Sigmoid colon (tissue), 6 donors: ENCODE measurements at regions not wholly inside any gene's neighbourhood (a gene's known extent, or its start where the extent isn't known, plus 50 kb on each side); places are given as distances from the start of the nearest gene placed in this dataset.
A peak's percentile ranks its signal among the peaks of the same experiment; 100 is the strongest.
"Not testable (repeated sequence)": the region's sequence is repeated elsewhere in the genome, so short reads cannot be mapped to it uniquely, and the experiment has no call there.

Source experiments
- DNase-seq: peaks from one replicate; pipeline ENCODE4 v3.0.0-alpha.2; 2019
- H3K27ac ChIP-seq, 4 donors: fragments of 200-600 bp; sonication (generic); one replicate each; pipeline ENCODE4 v1.5.1; 2016 to 2019; ENCODE audit warnings: mild to moderate bottlenecking in 1 of 4
- H3K27me3 ChIP-seq, 3 donors: fragments of 200-600 bp; sonication (generic); one replicate each; pipeline ENCODE4 v1.5.1; 2019; ENCODE audit warnings: mild to moderate bottlenecking in 1 of 3
- H3K36me3 ChIP-seq, 4 donors: fragments of 200-600 bp; sonication (generic); one replicate each; pipeline ENCODE4 v1.5.1; 2016 to 2019
- H3K4me1 ChIP-seq, 4 donors: fragments of 200-600 bp; sonication (generic); one replicate each; pipeline ENCODE4 v1.5.1; 2017 to 2019
- H3K4me3 ChIP-seq, 4 donors: fragments of 200-600 bp; sonication (generic); one replicate each; pipeline ENCODE4 v1.5.1; 2017 to 2019; ENCODE audit warnings: mild to moderate bottlenecking in 2 of 4, moderate library complexity in 1 of 4
- H3K9me3 ChIP-seq, 4 donors: fragments of 200-600 bp in 3 of 4; sonication (generic) in 3 of 4; one replicate each; pipeline versions ENCODE4 v1.5.1 to v1.6.1; 2013 to 2019
- EP300 ChIP-seq, 4 donors: sonication (generic); formaldehyde crosslinking; IDR thresholded peaks; one replicate each; pipeline ENCODE4 v1.6.1; 2017; ENCODE audit warnings: antibody characterized with exemption in 4 of 4
- POLR2A ChIP-seq, 2 donors: fragments of 450-650 bp; IDR thresholded peaks; one replicate each; pipeline ENCODE4 v1.6.1; 2016; ENCODE audit warnings: antibody characterized with exemption in 2 of 2, mild to moderate bottlenecking in 2 of 2, moderate library complexity in 2 of 2
- POLR2AphosphoS5 ChIP-seq, 4 donors: sonication (generic); formaldehyde crosslinking; IDR thresholded peaks; one replicate each; pipeline ENCODE4 v1.6.1; 2017; ENCODE audit warnings: antibody characterized with exemption in 4 of 4
- WGBS, 2 donors: extraction: QIAGEN DNeasy Blood & Tissue Kit; methylation state at CpG; one replicate each; pipeline ENCODE4 v1.1.7; 2013; 5-methylcytosine and 5-hydroxymethylcytosine counted together
- intact Hi-C: fragments of 100-400 bp; cut with DNase I; formaldehyde crosslinking; loops from one replicate; pipeline ENCODE4 v1.15.1; 2023
- TF ChIP-seq, protein P1 (sequence below), 4 experiments: fragments of 450-650 bp in 3 of 4; fragments of 200-600 bp in 1 of 4; IDR thresholded peaks; one replicate each; pipeline ENCODE4 v1.5.1; 2016 to 2019; ENCODE audit warnings: antibody characterized with exemption in 4 of 4, mild to moderate bottlenecking in 3 of 4, moderate library complexity in 2 of 4
- donor health status: healthy with polysubstance abuse.
- donor health status: healthy.

DNA sequence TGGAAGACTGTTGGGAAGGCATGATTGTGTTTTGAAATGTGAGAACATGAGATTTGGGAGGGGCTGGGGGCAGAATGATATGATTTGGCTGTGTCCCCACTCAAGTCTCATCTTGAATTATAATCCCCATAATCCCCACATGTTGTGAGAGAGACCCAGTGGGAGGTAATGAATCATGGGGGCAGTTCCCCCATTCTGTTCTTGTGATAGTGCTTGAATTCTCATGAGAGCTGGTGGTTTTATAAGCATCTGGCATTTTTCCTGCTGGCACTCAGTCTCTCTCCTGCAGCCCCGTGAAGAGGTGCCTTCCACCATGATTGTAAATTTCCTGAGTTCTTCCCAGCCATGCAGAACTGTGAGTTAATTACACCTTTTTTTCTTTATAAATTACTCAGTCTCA is 430.5 kb downstream of the OTOL1 start:
- Histone ChIP-seq H3K27ac (no peak overlapping the region), H3K27me3 (no peaks in the 10 kb centered on the region), H3K4me1 (no peaks in the 10 kb centered on the region), H3K4me3 (no peak overlapping the region), H3K36me3 (no peaks in the 10 kb centered on the region), H3K9me3 (no peaks in the 10 kb centered on the region)
- TF ChIP-seq, protein P1, sequence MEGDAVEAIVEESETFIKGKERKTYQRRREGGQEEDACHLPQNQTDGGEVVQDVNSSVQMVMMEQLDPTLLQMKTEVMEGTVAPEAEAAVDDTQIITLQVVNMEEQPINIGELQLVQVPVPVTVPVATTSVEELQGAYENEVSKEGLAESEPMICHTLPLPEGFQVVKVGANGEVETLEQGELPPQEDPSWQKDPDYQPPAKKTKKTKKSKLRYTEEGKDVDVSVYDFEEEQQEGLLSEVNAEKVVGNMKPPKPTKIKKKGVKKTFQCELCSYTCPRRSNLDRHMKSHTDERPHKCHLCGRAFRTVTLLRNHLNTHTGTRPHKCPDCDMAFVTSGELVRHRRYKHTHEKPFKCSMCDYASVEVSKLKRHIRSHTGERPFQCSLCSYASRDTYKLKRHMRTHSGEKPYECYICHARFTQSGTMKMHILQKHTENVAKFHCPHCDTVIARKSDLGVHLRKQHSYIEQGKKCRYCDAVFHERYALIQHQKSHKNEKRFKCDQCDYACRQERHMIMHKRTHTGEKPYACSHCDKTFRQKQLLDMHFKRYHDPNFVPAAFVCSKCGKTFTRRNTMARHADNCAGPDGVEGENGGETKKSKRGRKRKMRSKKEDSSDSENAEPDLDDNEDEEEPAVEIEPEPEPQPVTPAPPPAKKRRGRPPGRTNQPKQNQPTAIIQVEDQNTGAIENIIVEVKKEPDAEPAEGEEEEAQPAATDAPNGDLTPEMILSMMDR (IDR thresholded peaks at IDR 0.05), result no peak
- no peak for TF ChIP-seq POLR2AphosphoS5 (IDR thresholded peaks at IDR 0.05)
- TF ChIP-seq EP300 (IDR thresholded peaks at IDR 0.05), result no peak
- TF ChIP-seq POLR2A (IDR thresholded peaks at IDR 0.05), result no peak
- intact Hi-C loops, result no loop called here
- DNase-seq, result no peak
- WGBS, 2 donors, result 62 to 76% methylated on average over 1 of the region's 1 CpG

DNA sequence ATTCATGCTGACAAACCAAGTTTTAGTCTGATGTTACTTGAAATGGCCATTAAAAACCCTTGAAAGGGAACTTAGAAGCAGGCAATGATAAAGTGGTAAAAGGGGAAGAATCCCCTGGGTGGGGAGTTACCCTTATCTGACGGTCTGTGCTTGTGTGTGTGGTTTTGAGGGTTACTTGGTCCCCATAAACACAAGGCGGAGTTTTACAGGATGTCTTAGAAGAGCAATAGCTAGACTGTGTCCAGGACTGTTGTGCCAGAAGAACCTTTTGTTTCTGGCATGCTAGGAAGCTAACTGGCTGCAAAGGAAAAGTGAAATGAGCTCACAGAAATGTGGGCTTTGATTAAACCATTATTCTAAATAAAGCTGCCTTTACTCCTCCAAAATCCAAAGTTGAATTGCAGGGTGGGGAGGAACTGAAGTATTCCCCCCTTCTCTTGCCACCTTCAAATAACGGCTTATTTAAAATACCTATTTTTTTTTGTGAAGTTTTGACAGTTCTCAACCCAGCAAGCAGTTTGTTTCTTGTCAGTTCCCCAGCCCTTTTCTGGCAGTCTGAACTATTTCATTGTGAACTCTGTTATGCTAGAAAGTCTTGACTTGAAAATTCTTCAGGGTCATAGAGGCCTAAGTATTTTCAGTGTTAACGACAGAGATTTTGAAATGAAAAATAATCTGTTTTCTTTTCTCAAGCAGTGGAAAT is 443.5 kb downstream of the OTOL1 start:
- TF ChIP-seq, protein P1 (IDR thresholded peaks at IDR 0.05), result no peak
- TF ChIP-seq POLR2AphosphoS5 (IDR thresholded peaks at IDR 0.05) (no peak), EP300 (IDR thresholded peaks at IDR 0.05) (no peak), POLR2A (IDR thresholded peaks at IDR 0.05) (no peak)
- peaks cover 0 to 31% (median 14%) of the 10 kb centered on the region in 4 donors for H3K4me1 ChIP-seq
- H3K4me3 ChIP-seq, result peak overlapping the region in 2 of 4 donors; percentile 11 to 14
- peak overlapping the region; percentile 40 to 55 (median 46) for H3K27ac ChIP-seq
- WGBS, 2 donors, result 33 to 57% methylated on average over 4 of the region's 4 CpGs
- no peaks in the 10 kb centered on the region for H3K27me3 ChIP-seq
- H3K36me3 ChIP-seq, result no peaks in the 10 kb centered on the region
- intact Hi-C loops, result no loop called here
- DNase-seq, result no peak
- H3K9me3 ChIP-seq, result no peaks in the 10 kb centered on the region

DNA sequence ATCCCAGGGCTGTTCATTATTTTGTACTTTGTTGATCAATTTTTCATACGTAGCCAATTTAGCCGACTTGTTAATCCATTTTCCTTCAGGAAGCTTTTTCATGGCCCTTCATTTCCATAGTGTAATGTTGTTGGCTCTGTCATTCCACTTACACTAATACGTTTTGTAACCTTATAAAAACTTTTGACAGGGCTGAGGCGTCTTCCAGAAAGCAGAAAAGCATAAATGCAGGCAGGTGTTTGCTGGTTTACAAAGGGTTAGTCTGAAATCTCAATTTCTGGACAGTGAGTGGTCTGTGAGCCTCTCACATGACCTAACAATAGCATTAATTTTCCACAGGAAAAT is 444.0 kb downstream of the OTOL1 start:
- intact Hi-C loops, result no loop called here
- Histone ChIP-seq H3K36me3 (no peaks in the 10 kb centered on the region), H3K4me3 (no peak overlapping the region), H3K27me3 (no peaks in the 10 kb centered on the region), H3K9me3 (no peaks in the 10 kb centered on the region), H3K4me1 (peaks cover 0 to 31% (median 14%) of the 10 kb centered on the region in 4 donors), H3K27ac (peak overlapping the region; percentile 40 to 55 (median 46))
- WGBS, 2 donors, result 65 to 68% methylated on average over 4 of the region's 4 CpGs
- DNase-seq, result no peak
- TF ChIP-seq, protein P1 (IDR thresholded peaks at IDR 0.05), result no peak
- TF ChIP-seq POLR2AphosphoS5 (IDR thresholded peaks at IDR 0.05) (no peak), EP300 (IDR thresholded peaks at IDR 0.05) (no peak), POLR2A (IDR thresholded peaks at IDR 0.05) (no peak)

DNA sequence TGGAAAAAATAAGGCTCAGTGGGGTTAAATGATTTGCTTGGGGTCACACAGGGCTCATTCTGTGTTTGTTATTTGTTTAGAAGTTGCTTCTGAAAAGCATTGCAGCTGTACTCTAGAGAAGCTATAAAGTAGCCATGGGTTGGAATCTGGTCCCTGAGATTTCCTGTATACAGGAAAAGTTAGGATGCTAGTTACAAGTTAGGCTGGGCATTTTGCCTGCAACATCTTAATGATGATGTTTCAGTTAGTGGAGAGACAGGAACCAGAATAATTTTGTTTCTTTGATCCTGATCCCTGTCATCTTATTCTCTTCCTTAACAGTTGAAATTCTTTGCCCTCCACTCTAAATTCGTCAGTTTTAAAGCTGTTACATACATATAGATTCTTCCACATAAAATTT is 445.3 kb downstream of the OTOL1 start:
- Histone ChIP-seq H3K4me3 (no peak overlapping the region), H3K27me3 (no peaks in the 10 kb centered on the region), H3K27ac (no peak overlapping the region), H3K9me3 (no peaks in the 10 kb centered on the region), H3K36me3 (no peaks in the 10 kb centered on the region), H3K4me1 (peaks cover 0 to 31% (median 14%) of the 10 kb centered on the region in 4 donors)
- TF ChIP-seq POLR2AphosphoS5 (IDR thresholded peaks at IDR 0.05) (no peak), POLR2A (IDR thresholded peaks at IDR 0.05) (no peak), EP300 (IDR thresholded peaks at IDR 0.05) (no peak)
- TF ChIP-seq, protein P1 (IDR thresholded peaks at IDR 0.05), result no peak
- intact Hi-C loops, result no loop called here
- WGBS, 2 donors, result 34 to 69% methylated on average over 1 of the region's 1 CpG
- DNase-seq, result no peak

DNA sequence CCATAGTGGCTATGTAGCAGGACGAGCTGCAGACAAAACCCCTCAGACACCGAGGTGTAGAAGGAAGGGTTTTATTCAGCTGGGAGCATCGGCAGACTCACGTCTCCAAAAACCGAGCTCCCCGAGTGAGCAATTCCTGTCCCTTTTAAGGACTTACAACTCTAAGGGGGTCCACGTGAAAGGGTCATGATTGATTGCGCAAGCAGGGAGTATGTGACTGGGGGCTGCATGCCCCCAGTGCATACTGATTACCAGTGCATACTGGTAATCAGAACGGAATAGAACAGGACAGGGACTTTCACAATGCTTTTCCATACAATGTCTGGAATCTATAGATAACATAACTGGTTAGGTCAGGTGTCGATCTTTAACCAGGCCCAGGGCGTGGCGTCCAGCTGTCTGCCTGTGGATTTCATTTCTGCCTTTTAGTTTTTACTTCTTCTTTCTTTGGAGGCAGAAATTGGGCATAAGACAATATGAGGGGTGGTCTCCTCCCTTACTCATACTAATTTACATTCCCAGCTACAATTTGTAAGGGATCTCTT is 447.3 kb downstream of the OTOL1 start:
- intact Hi-C loops, H3K36me3 ChIP-seq, DNase-seq, H3K4me3 ChIP-seq, H3K27ac ChIP-seq, H3K27me3 ChIP-seq, H3K9me3 ChIP-seq: not testable (repeated sequence)
- peaks cover 0 to 31% (median 14%) of the 10 kb centered on the region in 4 donors for H3K4me1 ChIP-seq
- WGBS, 2 donors, result 75 to 89% methylated on average over 12 of the region's 12 CpGs
